Endothelial cell of umbilical vein (primary cell): ENCODE measurements at regions not wholly inside any gene's neighbourhood (a gene's known extent, or its start where the extent isn't known, plus 50 kb on each side); places are given as distances from the start of the nearest gene placed in this dataset.
A peak's percentile ranks its signal among the peaks of the same experiment; 100 is the strongest.

Experiments
- BruUV-seq: library from RNA; stranded (reverse); fragments of 400-500 nt; replicated peaks from 2 replicates; lab custom pipeline; 2021; lab: Mats Ljungman, UMichigan
- CTCF ChIA-PET: fragments of 300-600, 350-600 bp; sonication (Branson Sonifier 250); formaldehyde crosslinking; loops from one replicate; lab custom pipeline; 2021; ENCODE audit warnings: antibody characterized with exemption, inconsistent platforms; lab: Charles Lee
- POLR2A ChIA-PET: fragments of 300-600, 350-600 bp; sonication (Branson Sonifier 250); formaldehyde crosslinking; loops from one replicate; lab custom pipeline; 2021; ENCODE audit warnings: antibody characterized with exemption, inconsistent platforms; lab: Charles Lee
- DNase-seq: peaks from one replicate; pipeline ENCODE4 v3.0.0-alpha.2; 2011; ENCODE audit warnings: low read depth, low spot score
- FAIRE-seq: peaks from 2 replicates; lab custom pipeline; 2011; peaks lifted over from hg19 to GRCh38; lab: Jason Lieb, UNC
- H2AFZ ChIP-seq: 2 replicates; pipeline ENCODE4 v1.6.0; 2012; ENCODE audit warnings: low read depth, low read length, control low read depth, inconsistent platforms
- H3K27ac ChIP-seq: 2 replicates; pipeline ENCODE4 v1.5.1; 2011; ENCODE audit warnings: low read depth, mild to moderate bottlenecking, control low read depth, low read length, moderate library complexity; ENCODE audit not compliant: insufficient read depth
- H3K27me3 ChIP-seq, 2 experiments: 2 replicates each; pipeline versions ENCODE4 v1.6.0 to v1.6.1; 2011; ENCODE audit warnings: low read length in 2 of 2, mixed read lengths in 1 of 2; ENCODE audit not compliant: control insufficient read depth in 2 of 2, insufficient read depth in 2 of 2
- H3K36me3 ChIP-seq, 2 experiments: 2 replicates in 1 of 2; 3 replicates in 1 of 2; pipeline ENCODE4 v1.5.1; 2011; ENCODE audit warnings: low read length in 2 of 2, mild to moderate bottlenecking in 1 of 2, moderate library complexity in 1 of 2; ENCODE audit not compliant: control insufficient read depth in 2 of 2, insufficient read depth in 2 of 2; ENCODE audit errors: extremely low read depth in 1 of 2
- H3K4me1 ChIP-seq: 3 replicates; pipeline ENCODE4 v1.5.1; 2011; ENCODE audit warnings: mild to moderate bottlenecking, low read length; ENCODE audit not compliant: control insufficient read depth, insufficient read depth; ENCODE audit errors: extremely low read depth
- H3K4me2 ChIP-seq: 2 replicates; pipeline ENCODE4 v1.6.1; 2011; ENCODE audit warnings: low read length, control low read depth, mixed read lengths; ENCODE audit not compliant: insufficient read depth
- H3K4me3 ChIP-seq, 3 experiments: fragments of 200-600 bp in 1 of 3; sonication (generic), shearing (Covaris generic) in 1 of 3; replicated peaks in 1 of 3; 2 replicates each; pipeline ENCODE4 v1.5.1; 2011 to 2016; ENCODE audit warnings: control low read depth in 3 of 3, low read length in 3 of 3, mild to moderate bottlenecking in 2 of 3, inconsistent platforms in 1 of 3, low read depth in 1 of 3, moderate library complexity in 1 of 3; ENCODE audit not compliant: insufficient read depth in 1 of 3
- H3K79me2 ChIP-seq: 2 replicates; pipeline ENCODE4 v1.6.0; 2012; ENCODE audit warnings: low read length, inconsistent platforms; ENCODE audit not compliant: control insufficient read depth, insufficient read depth
- H3K9ac ChIP-seq: replicated peaks from 2 replicates; pipeline ENCODE3; 2011; ENCODE audit warnings: low read length, control low read depth; ENCODE audit not compliant: insufficient read depth; ENCODE audit errors: extremely low read depth
- H3K9me1 ChIP-seq: replicated peaks from 3 replicates; pipeline ENCODE4 v1.6.0; 2011; ENCODE audit warnings: mild to moderate bottlenecking, low read length; ENCODE audit not compliant: control insufficient read depth, insufficient read depth; ENCODE audit errors: extremely low read depth
- H3K9me3 ChIP-seq: replicated peaks from 2 replicates; pipeline ENCODE4 v1.5.1; 2012; ENCODE audit warnings: low read length, inconsistent platforms; ENCODE audit not compliant: control insufficient read depth, insufficient read depth
- H4K20me1 ChIP-seq: replicated peaks from 2 replicates; pipeline ENCODE3; 2011; ENCODE audit warnings: mild to moderate bottlenecking, low read length; ENCODE audit not compliant: control insufficient read depth, insufficient read depth; ENCODE audit errors: extremely low read depth
- EZH2 ChIP-seq: IDR thresholded peaks from 2 replicates; pipeline ENCODE4 v1.6.1; 2012; ENCODE audit warnings: borderline replicate concordance, low read depth, mild to moderate bottlenecking, moderate library complexity, low read length, inconsistent platforms; ENCODE audit not compliant: severe bottlenecking
- FOS ChIP-seq: IDR thresholded peaks from 2 replicates; pipeline ENCODE4 v1.6.1; 2011; ENCODE audit warnings: mild to moderate bottlenecking, low read length, moderate library complexity, borderline replicate concordance; ENCODE audit not compliant: insufficient read depth
- GATA2 ChIP-seq: IDR thresholded peaks from 2 replicates; pipeline ENCODE4 v1.7.0; 2011; ENCODE audit warnings: low read depth, mild to moderate bottlenecking, moderate library complexity, mixed read lengths, low read length; ENCODE audit not compliant: insufficient read length, insufficient read depth
- JUN ChIP-seq: IDR thresholded peaks from 2 replicates; pipeline ENCODE4 v1.6.1; 2011; ENCODE audit warnings: borderline replicate concordance, low read depth; ENCODE audit not compliant: insufficient read length, insufficient read depth
- MYC ChIP-seq: IDR thresholded peaks from one replicate; pipeline ENCODE4 v1.6.1; 2011; ENCODE audit warnings: mild to moderate bottlenecking, low read depth, low read length
- POLR2A ChIP-seq: IDR thresholded peaks from 2 replicates; pipeline ENCODE4 v1.6.1; 2012; ENCODE audit warnings: low read depth, mild to moderate bottlenecking, control low read depth, low read length
- POLR2AphosphoS5 ChIP-seq: IDR thresholded peaks from 2 replicates; pipeline ENCODE4 v1.6.1; 2012; ENCODE audit warnings: low read depth, mild to moderate bottlenecking, control low read depth, low read length, moderate library complexity; ENCODE audit not compliant: insufficient read depth
- dilution Hi-C: fragments of 300-500 bp; cut with MboI; formaldehyde crosslinking; loops from one replicate; pipeline ENCODE4 v1.15.0; 2019; ENCODE audit warnings: low sequenced_read_pairs; ENCODE audit not compliant: extremely low pct_ligation_motif_present
- intact Hi-C: fragments of 100-400 bp; cut with micrococcal nuclease; formaldehyde crosslinking; loops from one replicate; pipeline ENCODE4 v1.10.0; 2022
- TF ChIP-seq, protein P1 (sequence below), 2 donors: IDR thresholded peaks; 1 replicate in 1 of 2; 2 replicates in 1 of 2; pipeline ENCODE4 v1.5.1; 2011; ENCODE audit warnings: low read length in 2 of 2, mild to moderate bottlenecking in 2 of 2, moderate library complexity in 2 of 2, control low read depth in 1 of 2, inconsistent platforms in 1 of 2, low read depth in 1 of 2; ENCODE audit not compliant: insufficient read depth in 1 of 2; ENCODE audit errors: extremely low read depth in 1 of 2
- TF ChIP-seq, protein P2 (sequence below): IDR thresholded peaks from 2 replicates; pipeline ENCODE4 v1.6.1; 2011; ENCODE audit not compliant: insufficient read depth, insufficient read length

DNA sequence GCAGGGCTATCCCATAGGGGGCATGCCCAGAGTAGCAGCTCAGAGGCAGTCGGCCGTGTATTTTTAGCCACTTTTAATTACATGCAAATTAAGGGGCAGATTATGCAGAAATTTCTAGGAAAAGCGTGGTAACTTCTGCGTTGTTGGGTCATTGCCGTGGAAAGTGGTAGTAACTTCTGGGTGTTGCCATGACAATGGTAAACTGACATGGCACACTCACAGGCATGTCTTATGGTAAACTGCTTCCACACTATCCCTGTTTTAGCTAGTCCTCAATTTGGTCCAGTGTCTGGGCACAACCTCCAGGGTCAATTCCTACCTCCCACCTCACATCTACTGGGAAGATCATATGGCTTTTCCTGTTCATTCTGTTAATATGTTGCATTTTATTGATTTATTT, 428.9 kb upstream of the FANCL start:
- Histone ChIP-seq H3K27me3 (no peaks in the 10 kb centered on the region), H3K79me2 (no peaks in the 10 kb centered on the region), H4K20me1 (no peaks in the 10 kb centered on the region), H3K27ac (no peak overlapping the region), H3K9me1 (no peaks in the 10 kb centered on the region), H3K4me2 (no peak overlapping the region), H2AFZ (no peak overlapping the region), H3K4me3 (no peak overlapping the region), H3K9ac (no peak overlapping the region), H3K36me3 (no peaks in the 10 kb centered on the region), H3K4me1 (peaks cover 9% of the 10 kb centered on the region), H3K9me3 (no peaks in the 10 kb centered on the region)
- no peak for FAIRE-seq
- TF ChIP-seq JUN (no peak), FOS (no peak), POLR2AphosphoS5 (no peak)
- dilution Hi-C loops (no loop called here), intact Hi-C loops (no loop called here)
- BruUV-seq: no TSS peak
- no peak for DNase-seq
- ChIA-PET POLR2A (no interaction called here), CTCF (interaction anchor here (1.0 to 2.9 kb wide), 2 partner anchors 11 to 98 kb away, joined by 3 to 13 read pairs; no protein-coding TSS in a partner anchor)

DNA sequence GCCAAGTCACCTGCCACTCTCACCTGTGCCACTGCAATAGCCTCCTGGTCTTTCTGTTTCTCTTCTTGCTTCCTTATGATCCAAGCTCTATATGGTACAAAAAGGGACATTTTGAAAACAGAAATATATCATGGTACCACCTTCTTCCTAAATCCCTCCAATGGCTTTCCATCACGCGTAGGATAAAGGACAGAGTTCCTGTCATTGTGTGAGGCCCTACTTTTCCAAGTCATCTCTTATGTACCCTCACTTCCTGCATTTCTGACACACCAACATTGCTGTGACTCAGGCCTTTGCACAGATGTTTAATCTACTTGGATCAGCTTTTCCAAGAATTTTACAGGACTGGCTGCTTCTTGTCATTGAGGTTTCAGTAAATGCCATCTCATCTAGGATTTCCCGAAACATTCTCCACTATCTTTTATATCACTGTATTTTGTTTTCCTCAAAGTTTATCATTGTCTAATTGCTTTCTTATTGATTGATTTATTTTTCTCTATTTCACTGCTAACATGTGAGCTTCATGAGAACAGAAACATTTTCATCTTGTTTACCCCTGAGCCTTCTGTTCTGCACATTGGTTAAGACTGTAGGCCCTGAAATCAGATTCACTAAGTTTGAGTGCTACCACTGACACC, 426.1 kb upstream of the FANCL start:
- Histone ChIP-seq H3K79me2 (no peaks in the 10 kb centered on the region), H3K9ac (no peak overlapping the region), H3K27me3 (no peaks in the 10 kb centered on the region), H3K4me2 (no peak overlapping the region), H3K9me3 (no peaks in the 10 kb centered on the region), H2AFZ (no peak overlapping the region), H3K4me3 (no peak overlapping the region), H3K36me3 (no peaks in the 10 kb centered on the region), H4K20me1 (no peaks in the 10 kb centered on the region), H3K4me1 (peaks cover 13% of the 10 kb centered on the region), H3K9me1 (no peaks in the 10 kb centered on the region), H3K27ac (peak overlapping the region; percentile 27)
- intact Hi-C loops (no loop called here), dilution Hi-C loops (no loop called here)
- FAIRE-seq (peak; percentile 46), DNase-seq (peak; percentile 35)
- ChIA-PET POLR2A (no interaction called here), CTCF (interaction anchor here (0.7 to 2.2 kb wide), 5 partner anchors 13 to 96 kb away, joined by 3 to 10 read pairs (median 3); no protein-coding TSS in a partner anchor)
- TF ChIP-seq GATA2 (peak; percentile 62), EZH2 (no peak), POLR2A (no peak), JUN (no peak), POLR2AphosphoS5 (peak; percentile 29), MYC (no peak), FOS (peak; percentile 79)
- TF ChIP-seq, protein P1, sequence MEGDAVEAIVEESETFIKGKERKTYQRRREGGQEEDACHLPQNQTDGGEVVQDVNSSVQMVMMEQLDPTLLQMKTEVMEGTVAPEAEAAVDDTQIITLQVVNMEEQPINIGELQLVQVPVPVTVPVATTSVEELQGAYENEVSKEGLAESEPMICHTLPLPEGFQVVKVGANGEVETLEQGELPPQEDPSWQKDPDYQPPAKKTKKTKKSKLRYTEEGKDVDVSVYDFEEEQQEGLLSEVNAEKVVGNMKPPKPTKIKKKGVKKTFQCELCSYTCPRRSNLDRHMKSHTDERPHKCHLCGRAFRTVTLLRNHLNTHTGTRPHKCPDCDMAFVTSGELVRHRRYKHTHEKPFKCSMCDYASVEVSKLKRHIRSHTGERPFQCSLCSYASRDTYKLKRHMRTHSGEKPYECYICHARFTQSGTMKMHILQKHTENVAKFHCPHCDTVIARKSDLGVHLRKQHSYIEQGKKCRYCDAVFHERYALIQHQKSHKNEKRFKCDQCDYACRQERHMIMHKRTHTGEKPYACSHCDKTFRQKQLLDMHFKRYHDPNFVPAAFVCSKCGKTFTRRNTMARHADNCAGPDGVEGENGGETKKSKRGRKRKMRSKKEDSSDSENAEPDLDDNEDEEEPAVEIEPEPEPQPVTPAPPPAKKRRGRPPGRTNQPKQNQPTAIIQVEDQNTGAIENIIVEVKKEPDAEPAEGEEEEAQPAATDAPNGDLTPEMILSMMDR (IDR thresholded peaks at IDR 0.05; ENCODE audit: extremely low read depth in 1 of 2, insufficient read depth in 1 of 2, low read depth in 1 of 2, low read length in 2 of 2): no peak
- TF ChIP-seq, protein P2, sequence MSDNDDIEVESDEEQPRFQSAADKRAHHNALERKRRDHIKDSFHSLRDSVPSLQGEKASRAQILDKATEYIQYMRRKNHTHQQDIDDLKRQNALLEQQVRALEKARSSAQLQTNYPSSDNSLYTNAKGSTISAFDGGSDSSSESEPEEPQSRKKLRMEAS: no peak
- BruUV-seq: no TSS peak
